ENCODE measurements at regions not wholly inside any gene's neighbourhood (a gene's known extent, or its start where the extent isn't known, plus 50 kb on each side); places are given as distances from the start of the nearest gene placed in this dataset.

- TF ChIP-seq CTCF (IDR thresholded peaks at IDR 0.05; ENCODE audit: low read depth, low read length) (no peak), MAX (IDR thresholded peaks at IDR 0.05; ENCODE audit: low read depth, low read length) (no peak), POLR2A (IDR thresholded peaks at IDR 0.05; ENCODE audit: extremely low read depth, insufficient read length) (no peak)
These were observed 115.9 kb downstream of the DDX53 start for GRCh38 chrX:23115651-23116050.
